Left cardiac atrium (tissue), 4 donors: ENCODE measurements at regions not wholly inside any gene's neighbourhood (a gene's known extent, or its start where the extent isn't known, plus 50 kb on each side); places are given as distances from the start of the nearest gene placed in this dataset.

Experiments used
- ATAC-seq, 2 donors: fragments of 200-7000 bp; cut with Tn5 transposase; one replicate each; pipeline ENCODE4 v1.9.1; 2020; ENCODE audit warnings: mild to moderate bottlenecking in 2 of 2, moderate library complexity in 2 of 2
- DNase-seq: peaks from one replicate; pipeline ENCODE4 v3.0.0-alpha.2; 2020
- intact Hi-C, 2 donors: fragments of 100-400 bp; cut with DNase I; formaldehyde crosslinking; loops; one replicate each; pipeline versions ENCODE4 v1.14.1 to v1.15.1; 2022 to 2023
- donor health status: DM: no; HTN: yes; CAD: no.
- donor health status: DM: no; HTN: yes; CAD: no; lungs with severe emphysema.
- donor health status: DM: yes; HTN: yes; CAD: no.
- donor health status: Dilated cardiomyopathy.

GRCh38 chr6:2410656-2411380 is 165.4 kb upstream of the GMDS start:
- ATAC-seq: no peak
- intact Hi-C loops: no loop called here

GRCh38 chr6:2407525-2407924 is 162.1 kb upstream of the GMDS start:
- DNase-seq (no peak), ATAC-seq (no peak)
- intact Hi-C loops: no loop called here

More at GRCh38 chr6:2410656-2411380, 165.4 kb upstream of the GMDS start:
- no peak for DNase-seq

GRCh38 chr6:2404211-2404929 is 159.0 kb upstream of the GMDS start:
- ATAC-seq: no peak
- intact Hi-C loops: no loop called here

GRCh38 chr6:2403546-2403945 is 158.1 kb upstream of the GMDS start:
- intact Hi-C loops: no loop called here
- ATAC-seq: no peak

More at GRCh38 chr6:2404211-2404929, 159.0 kb upstream of the GMDS start:
- DNase-seq: no peak

GRCh38 chr6:2396846-2397630 is 151.6 kb upstream of the GMDS start:
- peak; percentile 43 for DNase-seq
- ATAC-seq: no peak
- intact Hi-C loops: no loop called here

More at GRCh38 chr6:2403546-2403945, 158.1 kb upstream of the GMDS start:
- DNase-seq: no peak

GRCh38 chr6:2396042-2396657 is 150.7 kb upstream of the GMDS start:
- no peak for DNase-seq
- intact Hi-C loops: no loop called here
- no peak for ATAC-seq

DNA sequence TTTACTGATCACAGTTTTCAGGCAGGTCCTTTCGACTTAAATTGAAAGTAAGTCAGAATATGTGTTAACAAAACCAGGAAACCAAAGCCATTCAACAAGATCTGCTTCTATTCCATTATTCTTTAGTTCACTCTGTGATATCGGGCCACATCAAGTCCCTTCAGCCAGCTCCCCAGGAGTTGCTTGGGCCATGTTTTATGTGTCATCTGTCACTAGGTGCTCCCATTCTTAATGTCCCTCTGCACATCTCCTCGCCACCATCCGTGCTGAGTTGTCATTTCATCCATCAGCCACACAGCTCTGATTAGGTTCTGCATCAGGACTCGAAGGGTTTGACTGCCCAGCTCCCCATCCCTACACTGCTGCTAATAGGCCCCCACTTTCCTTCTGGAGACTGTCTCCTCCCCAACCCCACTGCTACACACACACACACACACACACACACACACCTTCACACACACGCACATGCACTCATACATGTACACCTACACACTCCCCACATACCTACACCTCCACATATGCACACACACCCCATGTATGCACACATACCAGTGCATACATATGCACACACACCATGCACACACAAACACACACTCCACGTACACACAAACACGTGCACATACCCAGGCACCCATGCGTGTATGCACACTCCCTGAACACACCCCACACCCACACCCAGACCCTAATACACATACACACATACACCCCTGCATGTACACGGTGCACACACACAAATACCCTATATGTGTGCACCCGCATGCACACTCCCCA is 143.3 kb upstream of the GMDS start:
- ATAC-seq (no peak), DNase-seq (no peak)
- intact Hi-C loops: no loop called here

DNA sequence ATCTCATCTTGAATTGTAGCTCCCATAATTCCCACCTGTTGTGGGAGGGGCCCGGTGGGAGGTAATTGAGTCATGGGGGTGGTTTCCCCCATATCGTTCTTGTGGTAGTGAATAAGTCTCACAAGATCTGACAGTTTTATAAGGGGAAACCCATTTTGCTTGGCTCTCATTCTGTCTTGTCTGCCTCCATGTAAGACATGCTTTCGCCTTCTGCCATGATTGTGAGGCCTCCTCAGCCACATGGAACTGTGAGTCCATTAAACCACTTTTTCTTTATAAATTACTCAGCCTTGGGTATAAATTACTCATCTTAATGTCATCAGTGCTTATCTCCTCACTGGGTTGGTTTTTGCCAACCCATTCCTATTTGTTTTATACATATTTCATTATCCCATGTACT is 142.0 kb upstream of the GMDS start:
- no peak for ATAC-seq
- no peak for DNase-seq

DNA sequence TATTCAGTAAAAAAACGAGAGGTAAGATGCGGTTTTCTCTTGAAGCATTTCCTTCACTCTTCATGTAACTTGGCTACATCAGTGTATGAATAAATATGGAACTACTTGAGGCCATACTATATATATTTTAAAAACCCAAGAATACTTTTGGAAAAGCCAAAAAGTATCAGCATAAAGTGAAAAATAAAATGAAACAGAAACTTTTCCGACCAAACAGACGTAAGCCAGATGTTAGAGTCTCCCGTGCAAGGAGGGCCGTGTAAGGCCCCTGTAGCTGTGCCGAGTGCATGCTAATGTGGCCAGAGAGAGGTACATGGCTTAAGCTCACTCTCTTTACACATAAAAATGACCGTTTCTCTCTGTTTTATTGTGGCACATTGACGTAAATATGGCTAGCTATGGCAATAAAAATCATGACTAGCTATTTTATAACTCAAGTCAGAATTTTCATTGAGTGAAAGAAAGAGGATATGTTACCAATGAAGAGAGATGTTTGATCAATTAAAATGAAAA is 140.1 kb upstream of the GMDS start:
- intact Hi-C loops: no loop called here
- DNase-seq (no peak), ATAC-seq (no peak)

More for the DNA sequence above, 142.0 kb upstream of the GMDS start:
- intact Hi-C loops: no loop called here

DNA sequence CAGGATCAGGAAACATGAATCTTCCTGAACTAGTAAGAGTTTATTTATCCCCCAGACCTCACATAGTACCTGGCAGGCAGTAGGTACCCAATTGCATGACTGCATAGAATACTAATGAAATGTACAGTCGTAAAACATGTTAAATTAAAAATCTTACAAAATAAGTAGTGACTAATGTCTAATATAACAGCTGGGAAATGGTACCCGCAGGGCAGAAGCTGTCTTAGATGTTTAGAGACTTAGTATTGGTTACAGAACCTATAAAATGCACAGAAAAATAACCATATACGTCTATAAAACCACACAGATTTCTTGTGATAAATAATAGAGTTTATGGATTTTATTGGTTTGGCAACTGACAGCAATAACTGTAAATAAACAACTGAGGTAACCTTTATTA is 139.1 kb upstream of the GMDS start:
- ATAC-seq (no peak), DNase-seq (no peak)
- intact Hi-C loops: no loop called here

DNA sequence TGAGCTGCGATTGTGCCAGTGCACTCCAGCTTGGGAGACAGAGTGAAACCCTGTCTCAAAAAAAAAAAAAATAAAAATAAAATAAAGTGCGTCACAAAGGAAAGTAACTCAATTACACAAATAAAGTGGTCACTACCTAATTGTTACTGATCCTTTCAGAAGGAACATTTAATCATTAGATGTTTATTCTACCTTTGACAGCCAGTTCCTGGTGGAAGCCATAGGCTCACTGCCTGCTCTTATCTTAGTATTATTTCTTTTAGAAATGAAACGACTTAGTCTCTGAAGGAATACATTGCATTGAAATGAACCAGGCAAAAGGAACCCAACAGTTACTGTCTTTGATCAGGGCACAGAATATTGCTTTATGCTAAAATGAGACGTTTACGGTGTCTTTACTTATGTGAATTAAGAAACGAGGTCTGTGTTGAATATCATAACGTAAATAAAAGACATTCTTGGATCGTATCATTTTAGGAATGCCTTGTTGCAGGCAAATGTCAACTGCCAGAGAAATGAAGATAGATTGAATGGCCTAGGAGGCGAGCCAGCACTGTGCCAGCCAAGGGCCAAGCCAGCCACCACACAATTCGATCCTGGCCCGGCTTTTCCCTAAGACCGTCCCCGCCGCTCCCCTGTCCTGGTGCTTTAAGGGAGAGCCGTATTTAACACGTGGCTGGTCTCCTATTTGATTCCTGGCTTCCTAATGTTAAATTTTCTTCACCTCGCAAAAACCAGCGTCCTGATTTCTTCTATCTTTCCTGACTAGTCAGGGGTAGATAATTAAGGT is 136.7 kb upstream of the GMDS start:
- no peak for ATAC-seq
- DNase-seq: peak; percentile 26
- intact Hi-C loops: no loop called here

DNA sequence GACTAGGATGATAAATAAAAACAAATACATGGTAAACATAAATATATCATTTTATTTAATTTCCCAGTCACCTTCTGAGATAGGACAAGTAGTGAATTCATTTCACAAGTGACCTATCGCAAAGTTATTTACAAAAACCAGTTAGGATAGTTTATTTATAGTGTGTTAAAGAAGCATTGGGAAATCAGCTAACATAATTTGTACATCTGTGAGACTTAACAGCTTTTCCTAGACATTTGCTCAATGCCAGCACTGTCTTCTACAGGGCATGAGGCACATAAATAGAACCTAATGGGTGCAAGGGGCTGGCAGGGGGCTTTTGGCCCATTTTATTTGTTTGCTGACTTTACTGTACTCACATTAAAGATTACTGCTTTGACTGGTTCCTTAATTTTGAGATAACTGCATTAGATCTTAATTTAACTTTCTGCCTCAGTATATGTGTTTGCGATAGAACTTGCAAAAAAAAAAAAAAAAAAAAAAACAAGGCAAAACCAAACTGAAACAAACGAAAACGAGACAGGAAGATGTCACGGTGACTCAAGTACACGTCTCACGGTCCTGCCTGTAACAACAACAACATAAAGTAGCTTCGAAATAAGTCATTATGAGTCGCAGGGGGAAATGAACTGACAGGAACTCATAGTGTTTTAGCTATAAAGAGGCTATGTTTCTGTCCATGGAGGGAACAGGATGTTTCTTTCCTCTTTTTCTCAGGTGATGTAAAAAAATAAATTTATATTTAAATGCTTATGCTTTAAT is 133.7 kb upstream of the GMDS start:
- intact Hi-C loops: no loop called here
- DNase-seq (no peak), ATAC-seq (no peak)

- intact Hi-C loops: no loop called here
- no peak for ATAC-seq
Observed at GRCh38 chr6:2378046-2378657, 132.7 kb upstream of the GMDS start.

GRCh38 chr6:2376429-2377355 is 131.3 kb upstream of the GMDS start:
- DNase-seq: no peak
- intact Hi-C loops: no loop called here
- ATAC-seq: no peak

More at GRCh38 chr6:2378046-2378657, 132.7 kb upstream of the GMDS start:
- no peak for DNase-seq

GRCh38 chr6:2375443-2375842 is 130.0 kb upstream of the GMDS start:
- intact Hi-C loops: no loop called here
- ATAC-seq (no peak), DNase-seq (no peak)

GRCh38 chr6:2369606-2370005 is 124.2 kb upstream of the GMDS start:
- DNase-seq (no peak), ATAC-seq (no peak)
- intact Hi-C loops: no loop called here
